AG10803 (cell line): ENCODE measurements at regions not wholly inside any gene's neighbourhood (a gene's known extent, or its start where the extent isn't known, plus 50 kb on each side); places are given as distances from the start of the nearest gene placed in this dataset.
"Not testable (repeated sequence)": the region's sequence is repeated elsewhere in the genome, so short reads cannot be mapped to it uniquely, and the experiment has no call there.

Source experiments
- DNase-seq: peaks from one replicate; pipeline ENCODE4 v3.0.0; 2010; ENCODE audit warnings: low read depth
- H3K4me3 ChIP-seq: 2 replicates; pipeline ENCODE4 v1.5.1; 2011; ENCODE audit warnings: mild to moderate bottlenecking, low read length, control low read depth
- CTCF ChIP-seq: conservative IDR thresholded peaks from 2 replicates; pipeline ENCODE4 v1.5.1; 2011; ENCODE audit warnings: mild to moderate bottlenecking, low read length, control low read depth, inconsistent platforms

DNA sequence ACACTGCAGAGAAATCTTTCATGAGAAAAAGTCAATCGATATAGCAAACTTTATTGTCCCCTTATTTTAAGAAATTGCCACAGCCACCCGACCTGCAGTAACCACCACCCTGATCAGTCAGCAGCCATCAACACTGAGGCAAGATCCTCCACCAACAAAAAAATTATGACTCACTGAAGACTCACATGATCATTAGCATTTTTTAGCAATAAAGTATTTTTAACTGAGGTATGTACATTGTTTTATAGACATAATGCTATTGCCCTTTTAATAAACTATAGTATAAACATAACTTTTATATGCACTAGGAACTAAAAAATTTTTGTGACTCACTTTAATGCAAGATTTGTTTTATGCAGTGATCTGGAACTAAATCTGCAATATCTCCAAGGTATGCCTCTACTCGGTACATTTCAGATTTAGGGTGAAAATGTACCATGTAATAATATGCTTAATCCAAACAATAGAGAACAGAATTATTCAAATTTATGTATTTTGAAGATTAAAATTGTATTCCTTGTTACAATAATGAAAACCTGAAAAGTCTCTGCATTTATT lies 79.2 kb upstream of the CEP126 start:
- no peak for TF ChIP-seq CTCF
- DNase-seq: no peak
- H3K4me3 ChIP-seq: no peak overlapping the region

GRCh38 chr11:101830475-101830874 lies 84.3 kb upstream of the CEP126 start:
- not testable (repeated sequence) for H3K4me3 ChIP-seq, DNase-seq

DNA sequence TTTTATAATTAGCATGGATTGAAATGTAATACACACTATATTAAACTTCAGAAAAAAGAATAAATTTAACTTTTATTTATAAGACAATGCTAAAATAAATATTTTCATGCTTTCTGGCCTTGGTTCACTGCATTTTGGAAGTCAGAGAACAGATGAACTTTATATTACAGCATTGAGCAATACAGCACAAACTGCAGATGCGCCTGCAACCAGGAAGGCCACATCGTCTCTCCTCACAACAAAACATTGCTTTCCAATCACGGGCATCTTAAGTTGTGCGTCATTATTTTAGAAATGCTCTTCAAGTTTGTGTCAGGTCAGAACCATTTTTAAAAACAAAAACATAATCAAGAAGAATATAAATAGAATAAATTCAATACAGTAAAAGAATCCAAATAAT lies 89.3 kb upstream of the CEP126 start:
- DNase-seq: peak; percentile 16
- TF ChIP-seq CTCF: no peak
- no peak overlapping the region for H3K4me3 ChIP-seq

DNA sequence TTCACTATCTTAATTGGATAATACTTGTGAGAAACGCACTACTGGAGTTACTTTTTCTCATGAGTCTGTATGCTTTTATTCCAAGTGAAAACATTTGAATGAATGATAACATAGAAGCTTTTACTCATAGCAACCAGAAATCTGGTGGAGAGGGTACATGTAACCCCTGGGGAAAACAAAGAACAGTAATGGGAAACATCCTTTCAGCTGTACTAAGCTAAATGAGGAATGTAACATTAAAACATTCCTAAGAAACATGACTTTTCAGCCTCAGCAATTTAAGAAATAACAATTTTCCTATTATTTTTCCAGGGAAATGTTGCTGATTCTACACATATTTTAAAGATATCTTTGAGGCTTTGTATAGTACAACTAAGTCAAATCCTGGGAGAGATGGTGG lies 97.2 kb upstream of the CEP126 start:
- H3K4me3 ChIP-seq: no peak overlapping the region
- peak; percentile 42 for DNase-seq
- no peak for TF ChIP-seq CTCF

DNA sequence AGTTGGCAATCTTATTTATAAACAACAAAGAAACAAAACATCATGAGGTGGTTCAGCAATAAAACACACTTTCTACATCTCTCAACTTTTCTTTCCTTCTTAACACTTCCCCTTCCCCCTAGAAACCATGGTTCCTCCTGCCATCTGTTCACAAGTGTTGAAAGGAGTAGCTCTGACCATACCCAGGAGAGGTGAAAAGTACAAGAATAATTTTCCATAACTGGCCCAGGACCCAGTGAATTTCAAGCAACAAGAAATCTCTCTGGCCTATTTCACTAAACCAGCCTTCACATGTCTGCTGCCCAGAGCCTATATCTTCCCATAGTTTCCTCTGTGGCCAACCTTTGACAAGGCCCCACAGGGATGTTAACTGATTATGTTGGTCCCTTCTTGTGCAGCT lies 98.2 kb upstream of the CEP126 start:
- DNase-seq: no peak
- TF ChIP-seq CTCF: no peak
- no peak overlapping the region for H3K4me3 ChIP-seq

DNA sequence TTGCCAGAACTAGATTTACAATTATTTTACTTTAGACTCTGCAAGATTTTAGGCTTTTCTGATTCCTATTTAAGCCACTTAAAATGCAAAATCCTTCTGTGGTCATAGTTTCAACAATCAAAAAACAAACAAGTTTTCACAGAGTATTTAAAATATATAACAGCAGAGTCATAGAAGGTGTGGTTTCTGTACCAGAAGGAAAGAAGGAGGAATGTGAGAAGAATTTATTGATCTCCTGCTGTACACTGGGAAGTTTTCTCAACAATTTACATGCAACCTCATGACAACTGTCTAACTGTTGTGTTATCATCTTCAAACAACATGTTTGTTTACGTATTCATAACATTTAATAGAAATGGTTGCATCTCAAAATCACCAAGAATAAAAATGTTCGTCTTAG lies 102.3 kb upstream of the CEP126 start:
- DNase-seq: peak; percentile 23
- H3K4me3 ChIP-seq: no peak overlapping the region
- TF ChIP-seq CTCF: no peak

- no peak for DNase-seq
- H3K4me3 ChIP-seq: no peak overlapping the region
- no peak for TF ChIP-seq CTCF
These were observed 104.3 kb upstream of the CEP126 start for GRCh38 chr11:101810546-101810945.

DNA sequence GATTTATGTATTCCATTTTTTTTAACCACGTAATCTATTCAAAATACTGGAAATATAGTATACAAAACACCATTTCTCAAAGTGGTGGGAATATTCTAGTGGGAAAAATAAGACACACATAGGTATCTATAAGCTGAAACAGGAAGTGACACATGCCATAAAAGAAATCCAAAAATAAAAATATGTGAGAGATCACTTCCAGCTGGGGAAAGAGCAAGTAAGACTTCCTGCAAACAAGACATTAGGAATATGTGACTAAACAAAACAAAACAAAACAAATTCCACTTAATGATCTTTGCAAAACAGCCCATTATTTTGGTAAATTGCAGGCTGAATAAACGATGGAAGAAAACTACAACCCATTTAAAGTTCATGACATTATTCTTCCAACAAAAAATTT lies 107.3 kb upstream of the CEP126 start:
- no peak for TF ChIP-seq CTCF
- no peak for DNase-seq
- H3K4me3 ChIP-seq: no peak overlapping the region
